ENCODE measurements at regions not wholly inside any gene's neighbourhood (a gene's known extent, or its start where the extent isn't known, plus 50 kb on each side); places are given as distances from the start of the nearest gene placed in this dataset.
A peak's percentile ranks its signal among the peaks of the same experiment; 100 is the strongest.

DNA sequence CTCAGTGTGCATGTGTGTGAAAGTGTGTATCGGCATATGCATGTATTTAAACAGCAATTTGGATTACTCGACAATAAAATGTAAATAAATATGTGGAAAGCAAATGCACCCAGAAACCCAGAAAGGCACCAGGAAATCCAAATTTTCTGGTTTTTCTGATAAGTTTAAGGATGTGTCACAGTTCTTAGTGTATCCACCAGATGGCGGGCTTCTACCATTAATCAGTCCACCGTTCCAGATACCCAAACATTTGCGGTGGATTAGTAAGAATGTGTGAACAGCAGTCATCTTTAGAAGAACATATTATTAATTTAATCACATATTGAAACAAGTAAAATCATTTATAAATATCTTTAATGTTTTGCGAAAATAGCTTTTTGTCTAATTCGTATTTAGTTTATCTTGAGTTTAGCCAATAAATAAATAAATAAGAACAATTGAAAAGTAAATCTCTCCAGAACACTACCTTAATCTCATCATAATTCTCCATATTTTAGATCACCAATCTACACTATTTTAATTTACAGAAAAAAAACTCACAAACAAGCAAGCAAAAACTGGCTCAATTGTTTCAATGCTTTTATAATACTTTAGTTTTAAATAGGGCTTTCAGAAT lies 298.9 kb downstream of the DSEL start:
- Histone ChIP-seq H3K27me3 (ENCODE audit: control insufficient read depth in 2 of 2, insufficient read depth in 2 of 2, low read length in 2 of 2) (no peaks in the 10 kb centered on the region), H3K4me3 (ENCODE audit: low read length) (no peak overlapping the region), H3K27ac (ENCODE audit: low read depth, low read length) (no peak overlapping the region), H3K4me1 (ENCODE audit: control insufficient read depth in 2 of 2, insufficient read depth in 2 of 2, low read length in 2 of 2) (no peaks in the 10 kb centered on the region), H3K9me3 (ENCODE audit: control insufficient read depth in 2 of 3, low read length in 3 of 3) (no peaks in the 10 kb centered on the region), H3K36me3 (ENCODE audit: control insufficient read depth in 2 of 3, insufficient read depth in 3 of 3, low read length in 3 of 3) (no peaks in the 10 kb centered on the region)
- Mint-ChIP-seq H3K27me3 (peaks cover 0 to 4% (median 0%) of the 10 kb centered on the region in 5 donors), H3K9me3 (no peaks in the 10 kb centered on the region), H3K36me3 (no peaks in the 10 kb centered on the region), H3K4me3 (no peak overlapping the region), H3K27ac (no peak overlapping the region), H3K4me1 (peaks cover 0 to 3% (median 0%) of the 10 kb centered on the region in 7 donors)
- peak; percentile 89 for ATAC-seq
- ChIA-PET CTCF (interaction anchor here (0.6 to 1.8 kb wide), 4 partner anchors 1344 to 1443 kb away, joined by 3 to 9 read pairs (median 4); no protein-coding TSS in a partner anchor), POLR2A (no interaction called here)
- DNase-seq = peak; percentile 13 to 67 (median 58)
- intact Hi-C loops (cut with micrococcal nuclease) = loop anchor here (1.0 to 5.0 kb wide), 5 partner anchors 300 to 1518 kb away; partner anchors contain the start of gene DSEL (in 1 of the 2)

DNA sequence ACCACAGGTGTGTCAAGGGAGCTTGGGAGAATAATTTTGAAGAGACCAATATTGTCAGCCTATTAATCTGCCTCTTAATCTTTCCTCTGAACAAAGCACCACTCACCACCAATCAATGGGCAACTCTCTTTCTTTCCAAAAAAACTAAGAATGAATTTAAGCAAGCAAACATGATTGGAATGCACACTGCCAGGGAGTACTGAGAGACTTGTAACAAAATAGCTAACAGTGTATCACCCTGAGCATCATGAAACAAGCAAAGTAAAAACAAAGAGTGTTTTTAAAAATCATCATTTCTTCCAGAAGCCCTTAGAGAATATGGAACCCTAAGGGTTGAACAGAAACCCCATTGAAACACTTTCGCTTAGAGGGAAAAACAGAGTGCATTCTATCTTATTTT lies 299.7 kb downstream of the DSEL start:
- POLR2A ChIA-PET = no interaction called here
- no peaks in the 10 kb centered on the region for H3K36me3 ChIP-seq (ENCODE audit: control insufficient read depth in 2 of 3, insufficient read depth in 3 of 3, low read length in 3 of 3)
- H3K27me3 ChIP-seq (ENCODE audit: control insufficient read depth in 2 of 2, insufficient read depth in 2 of 2, low read length in 2 of 2) = no peaks in the 10 kb centered on the region
- CTCF ChIA-PET = interaction anchor here (0.7 to 2.0 kb wide), 5 partner anchors 14 to 1444 kb away, joined by 3 to 9 read pairs (median 4); no protein-coding TSS in a partner anchor
- DNase-seq (no peak), ATAC-seq (no peak)
- Mint-ChIP-seq H3K9me3 (no peaks in the 10 kb centered on the region), H3K4me1 (peaks cover 0 to 3% (median 0%) of the 10 kb centered on the region in 7 donors), H3K27me3 (peaks cover 0 to 4% (median 0%) of the 10 kb centered on the region in 5 donors), H3K27ac (no peak overlapping the region), H3K4me3 (no peak overlapping the region), H3K36me3 (no peaks in the 10 kb centered on the region)
- no peak overlapping the region for H3K4me3 ChIP-seq (ENCODE audit: low read length)
- H3K4me1 ChIP-seq (ENCODE audit: control insufficient read depth in 2 of 2, insufficient read depth in 2 of 2, low read length in 2 of 2) = no peaks in the 10 kb centered on the region
- H3K27ac ChIP-seq (ENCODE audit: low read depth, low read length) = no peak overlapping the region
- intact Hi-C loops (cut with micrococcal nuclease) = loop anchor here (1.0 to 5.0 kb wide), 5 partner anchors 300 to 1518 kb away; partner anchors contain the start of gene DSEL (in 1 of the 2)
- no peaks in the 10 kb centered on the region for H3K9me3 ChIP-seq (ENCODE audit: control insufficient read depth in 2 of 3, low read length in 3 of 3)

DNA sequence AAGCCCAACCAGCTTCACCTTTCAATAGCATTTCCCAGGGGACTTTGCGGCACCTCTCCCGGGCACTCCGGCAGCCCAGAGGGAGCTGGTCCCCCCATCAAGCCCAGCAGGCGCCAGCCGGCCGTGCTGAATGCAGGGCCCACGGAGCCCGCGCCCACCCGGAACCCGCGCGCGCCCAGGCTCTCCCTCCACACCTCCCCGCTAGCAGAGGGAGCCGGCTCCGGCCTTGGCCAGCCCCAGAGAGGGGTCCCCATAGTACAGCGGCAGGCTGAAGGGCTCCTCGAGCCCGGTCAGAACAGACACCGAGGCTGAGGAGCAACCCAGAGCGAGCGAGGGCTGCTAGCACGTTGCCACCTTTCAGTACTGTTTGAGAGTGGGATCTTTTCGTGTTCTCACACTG lies 300.8 kb downstream of the DSEL start:
- intact Hi-C loops (cut with micrococcal nuclease) = loop anchor here (2.0 to 5.0 kb wide), 2 partner anchors 302 to 649 kb away; partner anchors contain the start of gene DSEL (in 1 of the 2)

DNA sequence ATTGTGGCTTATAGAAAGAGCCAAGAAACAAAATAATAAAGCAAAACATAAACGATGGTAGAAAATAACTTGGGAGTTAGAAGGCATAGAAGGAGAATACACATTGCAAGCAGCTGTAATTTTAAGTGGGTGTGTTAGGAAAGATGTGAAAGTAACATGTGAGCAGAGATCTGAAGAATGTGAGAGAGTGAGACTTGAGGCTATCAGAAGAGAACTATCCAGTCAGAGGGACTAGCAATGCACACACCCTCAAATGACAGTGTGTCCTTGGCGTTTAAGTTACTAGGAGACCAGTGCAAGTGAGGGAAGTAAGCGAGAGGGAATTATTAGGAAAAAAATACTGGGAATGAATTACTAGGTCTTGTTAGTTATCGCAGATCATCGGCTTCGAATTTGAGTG lies 304.9 kb downstream of the DSEL start:
- H3K4me3 Mint-ChIP-seq = no peak overlapping the region
- H3K27me3 ChIP-seq (ENCODE audit: control insufficient read depth in 2 of 2, insufficient read depth in 2 of 2, low read length in 2 of 2) = no peaks in the 10 kb centered on the region
- no peaks in the 10 kb centered on the region for H3K4me1 ChIP-seq (ENCODE audit: control insufficient read depth in 2 of 2, insufficient read depth in 2 of 2, low read length in 2 of 2)
- intact Hi-C loops (cut with micrococcal nuclease) = no loop called here
- no peaks in the 10 kb centered on the region for H3K36me3 Mint-ChIP-seq
- H3K27me3 Mint-ChIP-seq = no peaks in the 10 kb centered on the region
- ATAC-seq = no peak
- no peak overlapping the region for H3K27ac Mint-ChIP-seq
- peaks cover 0 to 1% (median 0%) of the 10 kb centered on the region in 7 donors for H3K4me1 Mint-ChIP-seq
- DNase-seq = no peak
- H3K27ac ChIP-seq (ENCODE audit: low read depth, low read length) = no peak overlapping the region
- no peak overlapping the region for H3K4me3 ChIP-seq (ENCODE audit: low read length)
- H3K36me3 ChIP-seq (ENCODE audit: control insufficient read depth in 2 of 3, insufficient read depth in 3 of 3, low read length in 3 of 3) = no peaks in the 10 kb centered on the region
- no peaks in the 10 kb centered on the region for H3K9me3 Mint-ChIP-seq
- ChIA-PET CTCF (no interaction called here), POLR2A (interaction anchor here (0.7 kb wide), 1 partner anchor 1675 kb away, joined by 3 read pairs; no protein-coding TSS in a partner anchor)
- H3K9me3 ChIP-seq (ENCODE audit: control insufficient read depth in 2 of 3, low read length in 3 of 3) = no peaks in the 10 kb centered on the region

More for the DNA sequence above, 300.8 kb downstream of the DSEL start:
- DNase-seq (no peak), ATAC-seq (no peak)
- Histone ChIP-seq H3K4me3 (ENCODE audit: low read length) (no peak overlapping the region), H3K9me3 (ENCODE audit: control insufficient read depth in 2 of 3, low read length in 3 of 3) (no peaks in the 10 kb centered on the region), H3K36me3 (ENCODE audit: control insufficient read depth in 2 of 3, insufficient read depth in 3 of 3, low read length in 3 of 3) (no peaks in the 10 kb centered on the region), H3K27ac (ENCODE audit: low read depth, low read length) (no peak overlapping the region), H3K27me3 (ENCODE audit: control insufficient read depth in 2 of 2, insufficient read depth in 2 of 2, low read length in 2 of 2) (no peaks in the 10 kb centered on the region), H3K4me1 (ENCODE audit: control insufficient read depth in 2 of 2, insufficient read depth in 2 of 2, low read length in 2 of 2) (no peaks in the 10 kb centered on the region)
- peaks cover 0 to 4% (median 0%) of the 10 kb centered on the region in 5 donors for H3K27me3 Mint-ChIP-seq
- ChIA-PET CTCF (interaction anchor here (0.6 to 2.0 kb wide), 4 partner anchors 15 to 1443 kb away, joined by 3 to 4 read pairs (median 3); no protein-coding TSS in a partner anchor), POLR2A (no interaction called here)
- no peak overlapping the region for H3K27ac Mint-ChIP-seq
- H3K4me3 Mint-ChIP-seq = no peak overlapping the region
- H3K9me3 Mint-ChIP-seq = no peaks in the 10 kb centered on the region
- peaks cover 0 to 3% (median 0%) of the 10 kb centered on the region in 7 donors for H3K4me1 Mint-ChIP-seq
- no peaks in the 10 kb centered on the region for H3K36me3 Mint-ChIP-seq

DNA sequence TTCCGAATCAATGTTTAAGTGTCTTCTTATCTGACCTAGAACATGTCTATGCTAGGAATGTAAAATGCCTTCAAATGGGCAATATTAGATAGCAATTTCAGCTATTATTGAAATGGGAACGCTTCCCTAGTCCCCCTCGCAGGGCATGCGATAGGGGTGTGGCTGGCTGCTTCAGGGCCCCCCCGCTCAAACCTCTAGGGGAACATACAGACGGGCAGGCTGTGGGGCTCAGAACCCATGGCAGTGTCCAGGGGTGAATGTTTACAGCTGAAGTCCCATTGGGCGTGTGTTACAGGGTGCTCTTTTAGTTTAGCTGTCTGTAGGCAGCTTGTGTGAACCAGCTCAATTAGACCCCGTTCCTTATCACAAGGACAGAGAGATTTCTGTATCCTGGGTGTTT lies 315.9 kb downstream of the DSEL start:
- intact Hi-C loops (cut with micrococcal nuclease) = loop anchor here (1.0 kb wide), 1 partner anchor 96 kb away; no protein-coding TSS in a partner anchor
- H3K9me3 Mint-ChIP-seq = no peaks in the 10 kb centered on the region
- ATAC-seq = no peak

DNA sequence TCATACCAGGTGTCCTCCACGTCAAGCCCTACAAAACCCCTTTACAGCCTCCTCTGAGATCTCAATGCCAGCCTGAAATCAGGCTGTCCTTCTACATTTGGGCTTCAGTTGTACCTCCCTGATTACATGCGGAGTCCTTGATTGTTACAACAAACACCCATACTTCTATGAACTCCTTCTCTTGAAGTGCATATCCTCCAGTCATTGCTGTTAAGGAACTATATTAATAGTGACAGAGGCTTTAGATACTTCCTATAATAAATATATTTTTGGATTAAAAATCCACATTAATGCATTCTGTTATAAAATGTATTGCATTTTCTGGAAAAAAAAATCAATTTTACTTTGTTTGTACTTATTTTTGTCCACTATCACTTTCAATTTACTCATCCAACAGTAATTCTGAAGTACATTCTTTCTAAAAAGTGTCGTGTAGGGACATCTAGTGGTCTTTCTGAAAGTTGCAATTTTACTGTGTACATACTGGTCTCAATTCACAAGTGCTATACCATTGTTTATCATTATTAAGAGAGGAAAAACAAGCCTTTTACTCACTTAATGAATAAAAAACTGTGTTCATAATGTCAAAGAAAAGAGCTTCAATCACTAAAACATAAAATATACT lies 316.4 kb downstream of the DSEL start:
- H3K27ac ChIP-seq (ENCODE audit: low read depth, low read length) = no peak overlapping the region
- Mint-ChIP-seq H3K4me3 (no peak overlapping the region), H3K4me1 (peaks cover 0 to 3% (median under 1%) of the 10 kb centered on the region in 7 donors), H3K36me3 (no peaks in the 10 kb centered on the region), H3K9me3 (no peaks in the 10 kb centered on the region), H3K27me3 (peaks cover 4 to 25% (median 17%) of the 10 kb centered on the region in 5 donors), H3K27ac (peak overlapping the region in 1 of 9 donors; percentile 78)
- ChIA-PET CTCF (interaction anchor here (0.6 to 0.8 kb wide), 2 partner anchors 16 to 87 kb away, joined by 3 to 4 read pairs; no protein-coding TSS in a partner anchor), POLR2A (no interaction called here)
- no peaks in the 10 kb centered on the region for H3K27me3 ChIP-seq (ENCODE audit: control insufficient read depth in 2 of 2, insufficient read depth in 2 of 2, low read length in 2 of 2)
- no peaks in the 10 kb centered on the region for H3K4me1 ChIP-seq (ENCODE audit: control insufficient read depth in 2 of 2, insufficient read depth in 2 of 2, low read length in 2 of 2)
- DNase-seq = peak in 5 of 9 donors; percentile 7 to 35 (median 10)
- H3K36me3 ChIP-seq (ENCODE audit: control insufficient read depth in 2 of 3, insufficient read depth in 3 of 3, low read length in 3 of 3) = no peaks in the 10 kb centered on the region
- no peaks in the 10 kb centered on the region for H3K9me3 ChIP-seq (ENCODE audit: control insufficient read depth in 2 of 3, low read length in 3 of 3)
- peak; percentile 71 for ATAC-seq
- intact Hi-C loops (cut with micrococcal nuclease) = loop anchor here (1.0 kb wide), 1 partner anchor 96 kb away; no protein-coding TSS in a partner anchor
- no peak overlapping the region for H3K4me3 ChIP-seq (ENCODE audit: low read length)

More for the DNA sequence above, 315.9 kb downstream of the DSEL start:
- no peaks in the 10 kb centered on the region for H3K4me1 ChIP-seq (ENCODE audit: control insufficient read depth in 2 of 2, insufficient read depth in 2 of 2, low read length in 2 of 2)
- no peaks in the 10 kb centered on the region for H3K36me3 ChIP-seq (ENCODE audit: control insufficient read depth in 2 of 3, insufficient read depth in 3 of 3, low read length in 3 of 3)
- Mint-ChIP-seq H3K4me1 (peaks cover 0 to 3% (median 0%) of the 10 kb centered on the region in 7 donors), H3K27ac (no peak overlapping the region), H3K27me3 (peaks cover 4 to 25% (median 17%) of the 10 kb centered on the region in 5 donors), H3K36me3 (no peaks in the 10 kb centered on the region), H3K4me3 (no peak overlapping the region)
- H3K4me3 ChIP-seq (ENCODE audit: low read length) = no peak overlapping the region
- no peaks in the 10 kb centered on the region for H3K9me3 ChIP-seq (ENCODE audit: control insufficient read depth in 2 of 3, low read length in 3 of 3)
- no peaks in the 10 kb centered on the region for H3K27me3 ChIP-seq (ENCODE audit: control insufficient read depth in 2 of 2, insufficient read depth in 2 of 2, low read length in 2 of 2)
- ChIA-PET POLR2A (no interaction called here), CTCF (interaction anchor here (0.6 to 0.8 kb wide), 2 partner anchors 15 to 86 kb away, joined by 3 to 4 read pairs; no protein-coding TSS in a partner anchor)
- H3K27ac ChIP-seq (ENCODE audit: low read depth, low read length) = no peak overlapping the region
- DNase-seq = no peak
